ENCODE measurements at regions not wholly inside any gene's neighbourhood (a gene's known extent, or its start where the extent isn't known, plus 50 kb on each side); places are given as distances from the start of the nearest gene placed in this dataset.
"Not testable (repeated sequence)": the region's sequence is repeated elsewhere in the genome, so short reads cannot be mapped to it uniquely, and the experiment has no call there.

GRCh38 chr20:29326376-29327070 is 1930.9 kb upstream of the DEFB115 start:
- no peak overlapping the region for H3K27ac Mint-ChIP-seq
- peak overlapping the region in 1 of 5 donors; percentile 33 for H3K4me3 Mint-ChIP-seq
- peaks cover 39 to 63% (median 54%) of the 10 kb centered on the region in 6 donors for H3K9me3 Mint-ChIP-seq
- no peaks in the 10 kb centered on the region for H3K4me1 Mint-ChIP-seq
- no peak for DNase-seq
- H3K27me3 Mint-ChIP-seq (ENCODE audit: low read depth in 3 of 3), result peaks cover 0 to 2% (median 2%) of the 10 kb centered on the region in 3 donors
- H3K36me3 Mint-ChIP-seq, result peaks cover 4 to 9% (median 4%) of the 10 kb centered on the region in 3 donors

- not testable (repeated sequence) for H3K4me1 Mint-ChIP-seq; H3K36me3 Mint-ChIP-seq; H3K4me3 Mint-ChIP-seq; H3K27me3 Mint-ChIP-seq (ENCODE audit: low read depth in 3 of 3); H3K27ac Mint-ChIP-seq
- peaks cover 41 to 69% (median 59%) of the 10 kb centered on the region in 6 donors for H3K9me3 Mint-ChIP-seq
- peak in 2 of 3 donors; percentile 7 to 19 for DNase-seq
Measured at GRCh38 chr20:29327600-29328420, 1929.7 kb upstream of the DEFB115 start.

GRCh38 chr20:29330429-29331115 is 1926.9 kb upstream of the DEFB115 start:
- H3K9me3 Mint-ChIP-seq, result peaks cover 51 to 83% (median 69%) of the 10 kb centered on the region in 6 donors

GRCh38 chr20:29349836-29350235 is 1907.6 kb upstream of the DEFB115 start:
- H3K36me3 Mint-ChIP-seq, result peaks cover 4 to 10% (median 4%) of the 10 kb centered on the region in 3 donors
- DNase-seq, result no peak
- no peak overlapping the region for H3K27ac Mint-ChIP-seq
- no peak overlapping the region for H3K4me3 Mint-ChIP-seq
- no peaks in the 10 kb centered on the region for H3K4me1 Mint-ChIP-seq
- peaks cover 0 to 2% (median 0%) of the 10 kb centered on the region in 3 donors for H3K27me3 Mint-ChIP-seq (ENCODE audit: low read depth in 3 of 3)
- peaks cover 1 to 82% (median 27%) of the 10 kb centered on the region in 6 donors for H3K9me3 Mint-ChIP-seq

More at GRCh38 chr20:29330429-29331115, 1926.9 kb upstream of the DEFB115 start:
- not testable (repeated sequence) for H3K4me3 Mint-ChIP-seq; DNase-seq; H3K27me3 Mint-ChIP-seq (ENCODE audit: low read depth in 3 of 3); H3K4me1 Mint-ChIP-seq; H3K27ac Mint-ChIP-seq
- H3K36me3 Mint-ChIP-seq, result peaks cover 4 to 12% (median 4%) of the 10 kb centered on the region in 3 donors

GRCh38 chr20:29375937-29376336 is 1881.5 kb upstream of the DEFB115 start:
- peaks cover 2 to 75% (median 24%) of the 10 kb centered on the region in 6 donors for H3K9me3 Mint-ChIP-seq
- not testable (repeated sequence) for H3K4me3 Mint-ChIP-seq; DNase-seq; H3K36me3 Mint-ChIP-seq; H3K4me1 Mint-ChIP-seq; H3K27me3 Mint-ChIP-seq (ENCODE audit: low read depth in 3 of 3); H3K27ac Mint-ChIP-seq

DNA sequence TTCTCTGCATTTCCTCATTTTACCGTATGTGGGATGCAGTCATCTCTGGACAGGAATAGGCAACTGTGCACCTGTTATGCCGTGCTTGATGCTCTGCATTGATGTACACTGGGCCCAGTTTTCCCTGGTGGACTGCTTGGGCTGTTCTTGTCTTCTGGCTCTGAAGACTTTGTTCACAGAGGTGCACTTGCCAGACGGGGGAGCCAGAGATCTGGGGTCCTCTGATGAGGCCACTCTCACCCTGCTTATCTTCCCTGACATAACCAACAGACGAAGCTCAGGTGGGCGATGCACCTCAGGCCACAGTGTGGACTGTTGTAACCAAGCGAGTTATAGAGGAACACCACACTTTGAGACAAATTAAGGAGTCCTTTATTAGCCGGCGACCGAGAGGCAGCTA is 1864.6 kb upstream of the DEFB115 start:
- DNase-seq; H3K27me3 Mint-ChIP-seq (ENCODE audit: low read depth in 3 of 3); H3K4me1 Mint-ChIP-seq; H3K27ac Mint-ChIP-seq; H3K36me3 Mint-ChIP-seq; H3K4me3 Mint-ChIP-seq: not testable (repeated sequence)
- H3K9me3 Mint-ChIP-seq, result peaks cover 7 to 76% (median 31%) of the 10 kb centered on the region in 6 donors

DNA sequence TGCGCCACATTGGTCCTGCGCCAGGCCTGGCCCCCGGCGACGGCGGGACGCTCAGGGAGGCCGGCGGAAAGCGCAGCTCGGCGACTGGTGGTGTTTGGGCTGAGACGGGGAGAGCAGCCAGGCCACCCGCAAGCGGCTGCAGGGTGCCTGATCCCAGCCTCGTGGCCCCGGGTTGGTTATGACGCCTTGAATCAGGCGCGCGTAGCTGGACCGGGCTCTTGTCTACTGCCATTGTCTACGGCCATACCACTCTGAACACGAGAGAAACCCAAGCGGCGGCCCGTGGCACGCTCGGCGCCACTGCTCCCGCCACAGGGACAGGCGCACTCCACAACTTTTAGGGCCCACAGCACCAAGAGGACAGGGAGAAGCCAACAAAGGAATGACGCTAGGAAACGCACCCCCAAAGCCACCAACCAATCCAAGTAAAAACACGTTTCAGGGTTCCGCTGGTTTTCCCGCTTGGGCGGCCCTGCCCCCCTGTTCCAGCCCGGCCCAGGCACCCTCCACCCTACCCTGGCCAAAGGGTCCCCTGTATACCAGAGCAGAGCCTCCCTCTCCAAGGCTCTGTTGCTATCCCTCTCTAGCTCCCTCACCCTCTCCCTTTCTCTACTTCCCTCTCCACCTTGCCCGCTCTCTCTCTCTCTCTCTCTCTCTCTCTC is 1849.3 kb upstream of the DEFB115 start:
- Mint-ChIP-seq H3K4me3 (peak overlapping the region in 1 of 5 donors; percentile 39), H3K9me3 (peaks cover 16 to 65% (median 51%) of the 10 kb centered on the region in 6 donors), H3K27ac (no peak overlapping the region), H3K27me3 (ENCODE audit: low read depth in 3 of 3) (peaks cover 0 to 20% (median 0%) of the 10 kb centered on the region in 3 donors), H3K4me1 (no peaks in the 10 kb centered on the region), H3K36me3 (peaks cover 0 to 12% (median 8%) of the 10 kb centered on the region in 3 donors)
- no peak for DNase-seq

GRCh38 chr20:29408707-29409106 is 1848.8 kb upstream of the DEFB115 start:
- H3K4me1 Mint-ChIP-seq, DNase-seq, H3K27ac Mint-ChIP-seq: not testable (repeated sequence)
- Mint-ChIP-seq H3K36me3 (peaks cover 0 to 12% (median 8%) of the 10 kb centered on the region in 3 donors), H3K4me3 (peak overlapping the region in 1 of 5 donors; percentile 39), H3K9me3 (peaks cover 19 to 70% (median 53%) of the 10 kb centered on the region in 6 donors), H3K27me3 (ENCODE audit: low read depth in 3 of 3) (peaks cover 0 to 20% (median 2%) of the 10 kb centered on the region in 3 donors)

DNA sequence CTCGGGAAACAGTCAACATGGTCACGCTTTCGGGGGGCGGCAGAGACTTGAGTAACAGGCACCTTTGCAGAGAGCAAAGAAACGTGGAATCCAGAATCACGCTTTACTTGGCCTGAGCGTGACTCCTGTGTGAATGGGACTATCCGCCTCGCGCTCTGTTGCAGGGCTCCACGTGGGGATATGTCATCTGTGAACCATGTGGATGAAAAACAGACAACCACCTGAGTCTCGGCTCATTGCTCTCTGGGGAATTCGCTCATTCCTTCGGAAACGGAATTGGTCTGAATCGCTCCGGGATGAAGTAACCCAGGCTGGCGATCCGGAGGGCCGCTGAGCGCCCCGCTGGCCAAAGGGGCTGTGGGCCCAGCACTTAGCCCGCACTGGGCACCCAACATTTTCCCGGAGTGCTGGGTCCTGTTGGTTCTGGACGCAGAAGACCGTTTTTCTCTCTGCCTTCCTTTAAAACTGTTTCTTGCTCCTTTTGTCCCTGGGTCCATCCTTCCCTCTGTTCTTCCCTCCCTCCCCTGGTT is 1848.2 kb upstream of the DEFB115 start:
- H3K9me3 Mint-ChIP-seq, result peaks cover 20 to 74% (median 53%) of the 10 kb centered on the region in 6 donors
- H3K4me3 Mint-ChIP-seq, result peak overlapping the region in 1 of 5 donors; percentile 79

GRCh38 chr20:29409833-29410805 is 1847.3 kb upstream of the DEFB115 start:
- peaks cover 20 to 69% (median 49%) of the 10 kb centered on the region in 6 donors for H3K9me3 Mint-ChIP-seq

More for the DNA sequence above, 1848.2 kb upstream of the DEFB115 start:
- not testable (repeated sequence) for H3K27ac Mint-ChIP-seq, DNase-seq, H3K4me1 Mint-ChIP-seq
- H3K36me3 Mint-ChIP-seq, result peaks cover 0 to 12% (median 8%) of the 10 kb centered on the region in 3 donors
- H3K27me3 Mint-ChIP-seq (ENCODE audit: low read depth in 3 of 3), result peaks cover 0 to 20% (median 2%) of the 10 kb centered on the region in 3 donors

GRCh38 chr20:29410806-29411457 is 1846.5 kb upstream of the DEFB115 start:
- Mint-ChIP-seq H3K27me3 (ENCODE audit: low read depth in 3 of 3) (peaks cover 0 to 20% (median 2%) of the 10 kb centered on the region in 3 donors), H3K4me1 (no peaks in the 10 kb centered on the region), H3K4me3 (peak overlapping the region in 2 of 5 donors; percentile 28 to 79), H3K36me3 (peaks cover 0 to 9% (median 8%) of the 10 kb centered on the region in 3 donors), H3K9me3 (peaks cover 19 to 66% (median 48%) of the 10 kb centered on the region in 6 donors), H3K27ac (no peak overlapping the region)
- DNase-seq, result no peak

More at GRCh38 chr20:29409833-29410805, 1847.3 kb upstream of the DEFB115 start:
- H3K4me1 Mint-ChIP-seq, result no peaks in the 10 kb centered on the region
- H3K27me3 Mint-ChIP-seq (ENCODE audit: low read depth in 3 of 3), result peaks cover 0 to 20% (median 2%) of the 10 kb centered on the region in 3 donors
- no peak for DNase-seq
- H3K36me3 Mint-ChIP-seq, result peaks cover 0 to 9% (median 8%) of the 10 kb centered on the region in 3 donors
- peak overlapping the region in 1 of 5 donors; percentile 79 for H3K4me3 Mint-ChIP-seq
- no peak overlapping the region for H3K27ac Mint-ChIP-seq
